ENCODE measurements at regions not wholly inside any gene's neighbourhood (a gene's known extent, or its start where the extent isn't known, plus 50 kb on each side); places are given as distances from the start of the nearest gene placed in this dataset.

- TF ChIP-seq CTCF (IDR thresholded peaks at IDR 0.05; ENCODE audit: low read depth, low read length, poor library complexity, severe bottlenecking) (no peak), EZH2phosphoT487 (IDR thresholded peaks at IDR 0.05; ENCODE audit: borderline replicate concordance, low read length) (no peak)
These were observed 534.0 kb upstream of the LMO3 start for GRCh38 chr12:17139931-17140330.
